Naive B cell (primary cell): ENCODE measurements at regions not wholly inside any gene's neighbourhood (a gene's known extent, or its start where the extent isn't known, plus 50 kb on each side); places are given as distances from the start of the nearest gene placed in this dataset.
"Not testable (repeated sequence)": the region's sequence is repeated elsewhere in the genome, so short reads cannot be mapped to it uniquely, and the experiment has no call there.

ENCODE experiments used
- ATAC-seq, 2 donors: fragments of 150-1000 bp; cut with Tn5 transposase; 2 replicates each; pipeline ENCODE4 v1.10.0; 2021; ENCODE audit warnings: low read depth in 2 of 2, mild to moderate bottlenecking in 2 of 2, moderate library complexity in 2 of 2
- DNase-seq: peaks from one replicate; pipeline ENCODE4 v3.0.0; 2022
- H3K27ac Mint-ChIP-seq, 6 donors: one replicate each; pipeline ENCODE4 v1.8.0; 2020 to 2022; ENCODE audit warnings: mild to moderate bottlenecking in 6 of 6, mixed read lengths in 6 of 6, moderate library complexity in 5 of 6, inconsistent platforms in 2 of 6
- H3K27me3 Mint-ChIP-seq, 3 donors: one replicate each; pipeline ENCODE4 v1.8.0; 2021 to 2022; ENCODE audit warnings: mixed read lengths in 3 of 3, mild to moderate bottlenecking in 1 of 3
- H3K36me3 Mint-ChIP-seq, 2 donors: one replicate each; pipeline ENCODE4 v1.8.0; 2020 to 2022; ENCODE audit warnings: mixed read lengths in 2 of 2, inconsistent platforms in 1 of 2, mild to moderate bottlenecking in 1 of 2
- H3K4me1 Mint-ChIP-seq, 3 donors: one replicate each; pipeline ENCODE4 v1.8.0; 2020 to 2022; ENCODE audit warnings: mixed read lengths in 3 of 3, inconsistent platforms in 1 of 3, mild to moderate bottlenecking in 1 of 3, moderate library complexity in 1 of 3
- H3K4me3 Mint-ChIP-seq, 8 donors: one replicate each; pipeline ENCODE4 v1.8.0; 2020 to 2022; ENCODE audit warnings: mild to moderate bottlenecking in 8 of 8, mixed read lengths in 8 of 8, moderate library complexity in 8 of 8, inconsistent platforms in 2 of 8
- H3K9me3 Mint-ChIP-seq, 7 donors: one replicate each; pipeline ENCODE4 v1.8.0; 2020 to 2022; ENCODE audit warnings: mixed read lengths in 7 of 7, mild to moderate bottlenecking in 5 of 7, inconsistent platforms in 2 of 7, moderate library complexity in 1 of 7

DNA sequence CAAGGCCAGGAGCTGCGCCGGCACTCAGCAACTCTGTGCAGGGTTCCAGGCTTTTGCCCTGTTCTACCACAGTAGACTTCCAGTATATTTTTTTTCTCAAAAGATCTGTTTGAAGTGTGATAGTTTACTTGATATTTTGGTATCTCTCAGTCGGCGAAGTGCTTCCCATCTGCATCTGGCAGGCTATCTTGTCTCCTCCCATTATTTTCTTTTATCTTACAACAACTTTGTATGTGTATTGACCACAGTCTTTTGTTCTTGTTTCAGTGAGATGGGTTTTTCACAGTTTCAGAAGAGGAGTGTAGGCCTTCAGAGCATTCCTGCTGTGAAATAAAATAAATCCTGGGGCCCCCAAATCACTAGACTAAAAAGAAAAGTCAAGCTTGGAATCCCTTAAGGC lies 292.9 kb downstream of the PTGER3 start:
- H3K36me3 Mint-ChIP-seq: no peaks in the 10 kb centered on the region
- no peaks in the 10 kb centered on the region for H3K27me3 Mint-ChIP-seq
- DNase-seq: no peak
- peaks cover 8 to 20% (median 15%) of the 10 kb centered on the region in 7 donors for H3K9me3 Mint-ChIP-seq
- H3K4me3 Mint-ChIP-seq: no peak overlapping the region
- H3K27ac Mint-ChIP-seq: no peak overlapping the region
- no peak for ATAC-seq
- no peaks in the 10 kb centered on the region for H3K4me1 Mint-ChIP-seq

DNA sequence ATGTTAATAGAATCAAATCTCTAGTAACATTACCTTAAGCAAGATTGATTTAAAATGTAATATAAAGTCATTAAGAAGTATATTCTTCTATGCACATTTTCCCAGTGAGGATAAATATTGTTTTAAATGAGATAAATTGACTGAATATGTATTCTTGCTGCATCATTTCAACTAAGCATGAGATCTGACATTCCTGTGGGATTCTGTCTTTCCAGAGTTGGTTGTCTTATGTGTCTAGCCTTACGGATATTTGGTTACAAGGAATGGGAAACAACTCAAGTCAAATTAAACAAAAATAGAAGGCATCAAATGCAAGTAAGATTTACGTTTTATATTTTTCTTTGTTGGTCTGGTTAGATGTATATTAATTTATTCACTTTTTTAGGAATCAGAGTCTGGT lies 287.5 kb downstream of the PTGER3 start:
- Mint-ChIP-seq H3K36me3 (no peaks in the 10 kb centered on the region), H3K4me1 (no peaks in the 10 kb centered on the region), H3K9me3 (peaks cover 0 to 8% (median under 1%) of the 10 kb centered on the region in 7 donors), H3K27ac (no peak overlapping the region), H3K4me3 (no peak overlapping the region), H3K27me3 (peaks cover 0 to 4% (median 0%) of the 10 kb centered on the region in 3 donors)
- ATAC-seq: no peak
- DNase-seq: no peak

DNA sequence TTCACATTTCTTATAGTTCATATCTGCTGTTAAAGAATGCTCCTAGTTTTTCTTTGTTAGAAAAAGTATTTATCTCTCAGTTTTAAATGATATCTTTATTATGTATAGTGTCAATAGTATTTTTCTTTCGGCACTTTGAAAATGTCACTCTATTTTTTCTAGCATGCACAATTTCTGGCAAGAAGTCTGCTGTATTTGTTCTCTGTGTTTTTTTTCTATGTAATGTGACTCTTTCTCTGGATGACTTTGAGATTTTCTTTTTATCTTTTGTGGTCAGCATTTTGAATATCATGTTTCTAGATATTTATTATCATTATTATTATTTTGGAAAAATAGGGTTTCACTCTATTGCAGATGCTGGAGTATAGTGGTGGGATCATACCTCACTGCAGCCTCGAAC lies 285.2 kb downstream of the PTGER3 start:
- DNase-seq (no peak), ATAC-seq (no peak)
- Mint-ChIP-seq H3K27me3 (peaks cover 0 to 4% (median 0%) of the 10 kb centered on the region in 3 donors), H3K36me3 (no peaks in the 10 kb centered on the region), H3K9me3 (peaks cover 0 to 8% (median 0%) of the 10 kb centered on the region in 7 donors), H3K4me3 (no peak overlapping the region), H3K4me1 (no peaks in the 10 kb centered on the region), H3K27ac (no peak overlapping the region)

DNA sequence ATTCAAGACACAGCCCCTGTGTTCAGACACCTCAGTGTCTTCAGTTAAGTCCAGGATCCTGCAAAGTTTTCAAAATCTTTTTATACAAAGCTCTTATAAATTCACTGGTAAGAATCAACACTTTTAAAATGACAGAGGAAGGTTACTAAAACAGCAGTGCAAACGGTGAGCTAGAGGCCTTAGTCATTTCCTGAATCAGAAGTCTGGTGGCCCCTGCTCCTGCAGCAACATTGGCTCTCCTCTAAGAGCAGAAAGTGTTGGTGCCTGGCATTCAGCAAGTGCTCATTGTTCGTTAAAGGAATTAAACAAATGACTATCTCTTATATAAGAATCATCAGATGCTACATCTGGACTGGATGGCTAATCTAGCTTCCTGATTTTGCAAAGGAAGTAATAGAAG lies 282.9 kb downstream of the PTGER3 start:
- ATAC-seq (no peak), DNase-seq (no peak)
- peaks cover 0 to 4% (median 0%) of the 10 kb centered on the region in 3 donors for H3K27me3 Mint-ChIP-seq
- peaks cover 0 to 6% (median 4%) of the 10 kb centered on the region in 7 donors for H3K9me3 Mint-ChIP-seq
- no peaks in the 10 kb centered on the region for H3K4me1 Mint-ChIP-seq
- no peaks in the 10 kb centered on the region for H3K36me3 Mint-ChIP-seq
- H3K4me3 Mint-ChIP-seq: no peak overlapping the region
- no peak overlapping the region for H3K27ac Mint-ChIP-seq

DNA sequence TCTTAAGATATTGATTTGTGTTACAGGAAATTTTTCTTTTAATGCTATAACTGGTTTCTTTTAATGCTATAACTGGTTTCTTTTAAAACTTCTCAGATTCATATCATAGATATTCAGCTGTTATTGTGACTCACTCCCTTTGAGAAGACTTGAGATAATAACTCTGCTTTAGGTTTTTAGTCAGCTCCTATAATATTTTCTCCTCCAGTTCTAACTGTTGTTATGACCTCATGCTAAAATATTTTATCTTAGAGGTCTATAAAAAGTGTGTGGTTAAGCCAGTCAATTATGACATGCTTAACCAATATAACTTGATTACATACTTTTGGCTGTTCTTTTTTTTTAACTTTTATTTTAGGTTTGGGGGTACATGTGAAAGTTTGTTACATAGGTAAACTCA lies 280.2 kb downstream of the PTGER3 start:
- ATAC-seq (no peak), DNase-seq (no peak)
- Mint-ChIP-seq H3K36me3 (peaks cover 0 to 10% of the 10 kb centered on the region in 2 donors), H3K9me3 (peaks cover 9 to 30% (median 16%) of the 10 kb centered on the region in 7 donors), H3K27ac (no peak overlapping the region), H3K4me3 (no peak overlapping the region), H3K27me3 (peaks cover 0 to 4% (median 0%) of the 10 kb centered on the region in 3 donors), H3K4me1 (no peaks in the 10 kb centered on the region)

DNA sequence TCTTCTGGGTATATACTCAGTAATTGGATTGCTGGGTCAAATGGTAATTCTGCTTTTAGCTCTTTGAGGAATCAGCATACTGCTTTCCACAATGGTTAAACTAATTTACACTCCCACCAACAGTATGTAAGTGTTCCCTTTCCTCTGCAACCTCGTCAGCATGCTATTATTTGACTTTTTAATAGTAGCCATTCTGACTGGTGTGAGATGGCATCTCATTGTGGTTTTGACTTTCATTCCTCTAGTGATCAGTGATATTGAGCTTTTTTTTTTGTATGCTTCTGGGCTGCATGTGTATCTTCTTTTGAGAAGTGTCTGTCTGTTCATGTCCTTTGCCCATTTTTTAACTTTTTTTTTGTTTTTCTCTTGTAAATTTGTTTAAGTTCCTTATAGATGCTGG lies 279.4 kb downstream of the PTGER3 start:
- no peaks in the 10 kb centered on the region for H3K4me1 Mint-ChIP-seq
- peaks cover 0 to under 1% (median 0%) of the 10 kb centered on the region in 3 donors for H3K27me3 Mint-ChIP-seq
- no peak for ATAC-seq
- no peak for DNase-seq
- no peak overlapping the region for H3K4me3 Mint-ChIP-seq
- H3K27ac Mint-ChIP-seq: no peak overlapping the region
- peaks cover 10 to 30% (median 17%) of the 10 kb centered on the region in 7 donors for H3K9me3 Mint-ChIP-seq
- peaks cover 0 to 15% of the 10 kb centered on the region in 2 donors for H3K36me3 Mint-ChIP-seq

DNA sequence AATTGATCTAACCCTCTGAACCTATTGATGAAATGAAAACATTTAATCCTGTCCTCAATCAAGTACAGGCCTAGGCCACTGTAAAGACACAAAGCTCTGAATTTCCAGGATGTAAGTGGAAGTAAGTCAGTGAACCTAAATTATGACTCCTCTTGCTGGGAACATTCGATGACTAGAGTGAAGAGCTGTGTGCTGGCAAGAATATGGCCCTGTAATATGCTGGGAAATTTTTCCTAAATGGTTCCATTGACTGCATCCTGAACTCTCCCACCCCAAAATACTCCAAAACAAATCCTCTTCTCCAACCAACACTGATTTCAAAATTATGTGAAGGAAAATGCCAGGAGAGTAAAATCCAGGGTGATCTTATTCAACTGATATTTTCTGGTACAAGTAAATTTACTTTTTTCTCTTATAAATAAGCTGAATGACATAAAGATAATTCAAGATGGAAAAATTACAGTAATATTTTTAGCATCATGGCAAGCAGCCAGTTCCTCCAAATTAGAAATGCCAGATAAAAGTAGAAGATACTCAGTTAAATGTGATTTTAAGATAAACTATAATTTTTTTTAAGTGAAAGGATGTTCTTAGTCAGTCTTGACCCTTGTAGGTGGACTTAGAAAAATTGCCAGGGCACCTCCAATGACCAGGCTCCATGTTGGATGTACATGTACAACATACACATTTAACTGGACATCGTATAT lies 269.4 kb downstream of the PTGER3 start:
- Mint-ChIP-seq H3K9me3 (peaks cover 0 to 6% (median 3%) of the 10 kb centered on the region in 7 donors), H3K27ac (no peak overlapping the region), H3K4me3 (no peak overlapping the region), H3K4me1 (no peaks in the 10 kb centered on the region), H3K27me3 (no peaks in the 10 kb centered on the region), H3K36me3 (no peaks in the 10 kb centered on the region)
- DNase-seq (no peak), ATAC-seq (no peak)

DNA sequence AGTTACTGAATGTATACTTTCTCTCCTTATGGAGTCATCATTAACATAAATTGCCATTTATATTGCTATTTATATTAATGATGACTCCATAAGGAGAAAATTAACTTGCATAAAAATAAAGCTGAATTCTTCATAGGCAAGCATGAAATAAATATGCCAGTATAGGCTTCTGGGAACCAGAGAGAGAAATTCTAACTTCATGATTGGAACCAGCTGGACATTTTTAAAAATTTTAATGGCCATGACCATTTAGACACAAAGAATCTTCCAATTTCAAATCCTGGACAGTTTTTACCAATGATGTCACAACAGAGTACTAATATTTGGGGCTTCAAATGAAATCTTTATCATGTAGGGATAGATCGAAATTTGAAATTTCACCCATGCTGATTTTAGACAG lies 268.7 kb downstream of the PTGER3 start:
- no peak overlapping the region for H3K4me3 Mint-ChIP-seq
- DNase-seq: no peak
- no peak overlapping the region for H3K27ac Mint-ChIP-seq
- no peaks in the 10 kb centered on the region for H3K36me3 Mint-ChIP-seq
- no peaks in the 10 kb centered on the region for H3K27me3 Mint-ChIP-seq
- ATAC-seq: no peak
- H3K9me3 Mint-ChIP-seq: peaks cover 0 to 6% (median 3%) of the 10 kb centered on the region in 7 donors
- H3K4me1 Mint-ChIP-seq: no peaks in the 10 kb centered on the region

DNA sequence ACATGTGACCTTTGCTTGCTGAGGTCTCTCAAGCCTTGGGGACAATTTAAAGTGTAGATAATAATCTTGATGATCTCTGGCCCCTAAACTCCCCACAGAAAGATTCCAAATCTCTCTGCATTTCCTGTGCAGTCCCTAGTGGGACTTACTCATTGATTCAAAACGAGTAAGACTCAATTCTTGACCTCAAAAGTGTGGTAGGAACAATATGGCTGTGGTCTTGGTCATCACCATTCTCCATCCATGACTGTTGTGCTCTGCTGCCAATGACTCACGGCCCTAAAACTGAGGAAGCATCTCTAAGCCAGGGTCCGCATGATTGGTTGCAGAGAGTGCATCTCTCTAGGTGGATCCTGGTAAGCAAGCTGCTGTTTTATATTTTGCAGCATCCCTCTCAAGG lies 268.0 kb downstream of the PTGER3 start:
- no peaks in the 10 kb centered on the region for H3K36me3 Mint-ChIP-seq
- peaks cover 0 to 6% (median 3%) of the 10 kb centered on the region in 7 donors for H3K9me3 Mint-ChIP-seq
- no peak overlapping the region for H3K27ac Mint-ChIP-seq
- no peaks in the 10 kb centered on the region for H3K4me1 Mint-ChIP-seq
- ATAC-seq (no peak), DNase-seq (no peak)
- H3K4me3 Mint-ChIP-seq: no peak overlapping the region
- H3K27me3 Mint-ChIP-seq: no peaks in the 10 kb centered on the region

DNA sequence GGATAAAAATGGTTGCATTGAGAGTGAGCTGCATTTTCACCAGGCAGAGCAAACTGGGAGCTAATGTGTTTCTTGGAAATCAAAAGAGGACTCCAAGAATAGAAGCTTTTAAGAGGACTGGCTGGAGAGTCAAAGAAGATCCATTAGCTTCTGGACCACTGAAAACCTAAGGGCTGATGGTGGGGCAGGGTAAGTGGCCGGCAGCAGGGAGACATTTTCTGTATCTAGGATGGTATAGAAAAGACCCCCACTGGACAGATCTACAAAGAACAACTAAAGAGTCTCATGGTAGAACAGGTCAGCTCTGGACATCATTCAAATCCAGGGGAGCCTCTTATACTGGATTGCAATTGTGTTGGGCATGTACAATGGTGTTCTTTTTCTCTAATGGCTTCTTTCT lies 262.3 kb downstream of the PTGER3 start:
- DNase-seq (no peak), ATAC-seq (no peak)
- H3K27ac Mint-ChIP-seq: no peak overlapping the region
- no peak overlapping the region for H3K4me3 Mint-ChIP-seq
- no peaks in the 10 kb centered on the region for H3K27me3 Mint-ChIP-seq
- peaks cover 0 to 5% (median 0%) of the 10 kb centered on the region in 7 donors for H3K9me3 Mint-ChIP-seq
- H3K4me1 Mint-ChIP-seq: no peaks in the 10 kb centered on the region
- no peaks in the 10 kb centered on the region for H3K36me3 Mint-ChIP-seq

DNA sequence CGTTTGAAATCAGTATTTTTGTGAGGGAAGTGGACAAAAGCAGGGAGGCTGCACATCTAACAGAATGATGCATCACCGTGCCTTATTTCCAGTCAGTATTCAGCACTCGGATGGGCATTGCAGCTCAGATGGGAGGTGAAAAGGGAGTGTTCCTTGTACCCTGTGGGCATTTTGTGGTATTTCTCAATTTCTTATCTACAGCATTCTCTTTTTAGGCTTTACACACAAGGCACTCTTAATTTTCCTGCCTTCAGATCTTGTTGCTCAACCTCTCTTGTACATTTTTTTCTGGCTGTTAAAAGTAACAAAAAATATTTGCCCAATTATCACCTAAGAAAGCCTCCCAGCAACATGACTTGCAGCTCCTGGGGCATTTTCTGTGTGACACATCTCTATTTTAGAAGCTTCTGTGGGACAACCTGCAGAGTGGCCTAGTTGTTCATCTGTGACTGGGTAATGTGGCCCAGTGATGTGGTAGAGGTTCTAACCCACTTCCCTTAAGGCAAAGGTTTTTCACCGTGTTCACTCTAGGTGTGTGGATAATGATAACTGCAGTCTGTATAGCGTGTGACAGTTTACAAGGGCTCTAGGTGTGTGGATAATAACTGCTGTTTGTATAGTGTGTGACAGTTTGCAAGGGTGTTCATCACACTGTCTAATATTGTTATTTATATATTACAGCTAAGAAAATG lies 257.2 kb downstream of the PTGER3 start:
- ATAC-seq (no peak), DNase-seq (no peak)
- Mint-ChIP-seq H3K36me3 (no peaks in the 10 kb centered on the region), H3K27me3 (no peaks in the 10 kb centered on the region), H3K4me1 (no peaks in the 10 kb centered on the region), H3K9me3 (peaks cover 0 to 2% (median 0%) of the 10 kb centered on the region in 7 donors), H3K4me3 (peak overlapping the region in 1 of 8 donors; percentile 7), H3K27ac (no peak overlapping the region)

DNA sequence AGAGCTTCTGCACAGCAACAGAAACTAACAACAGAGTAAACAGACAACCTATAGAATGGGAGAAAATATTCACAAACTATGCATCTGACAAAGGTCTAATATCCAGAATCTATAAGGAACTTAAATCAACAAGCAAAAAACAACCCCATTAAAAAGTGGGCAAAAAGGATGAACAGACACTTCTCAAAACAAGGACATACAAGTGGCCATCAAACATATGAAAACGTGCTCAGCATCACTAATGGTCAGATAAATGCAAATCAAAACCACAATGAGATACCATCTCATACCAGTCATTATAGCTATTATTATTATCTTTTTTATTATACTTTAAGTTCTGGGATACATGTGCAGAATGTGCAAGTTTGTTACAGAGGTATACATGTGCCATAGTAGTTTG lies 252.6 kb downstream of the PTGER3 start:
- DNase-seq, H3K27me3 Mint-ChIP-seq, ATAC-seq, H3K4me1 Mint-ChIP-seq, H3K4me3 Mint-ChIP-seq, H3K36me3 Mint-ChIP-seq: not testable (repeated sequence)
- Mint-ChIP-seq H3K27ac (peak overlapping the region in 1 of 6 donors; percentile 16), H3K9me3 (peaks cover 0 to 27% (median 8%) of the 10 kb centered on the region in 7 donors)

DNA sequence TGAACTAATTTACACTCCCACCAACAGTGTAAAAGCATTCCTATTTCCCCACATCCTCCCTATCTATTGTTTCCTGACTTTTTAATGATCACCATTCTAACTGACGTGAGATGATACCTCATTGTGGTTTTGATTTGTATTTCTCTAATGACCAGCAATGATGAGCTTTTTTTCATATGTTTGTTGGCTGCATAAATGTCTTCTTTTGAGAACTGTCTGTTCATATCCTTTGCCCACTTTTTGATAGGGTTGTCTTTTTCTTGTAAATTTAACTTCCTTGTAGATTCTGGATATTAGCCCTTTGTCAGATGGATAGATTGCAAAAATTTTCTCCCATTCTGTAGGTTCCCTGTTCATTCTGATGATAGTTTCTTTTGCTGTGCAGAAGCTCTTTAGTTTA lies 251.3 kb downstream of the PTGER3 start:
- ATAC-seq, H3K4me1 Mint-ChIP-seq, H3K4me3 Mint-ChIP-seq, H3K36me3 Mint-ChIP-seq, H3K27ac Mint-ChIP-seq, DNase-seq, H3K27me3 Mint-ChIP-seq: not testable (repeated sequence)
- H3K9me3 Mint-ChIP-seq: peaks cover 2 to 27% (median 8%) of the 10 kb centered on the region in 7 donors

DNA sequence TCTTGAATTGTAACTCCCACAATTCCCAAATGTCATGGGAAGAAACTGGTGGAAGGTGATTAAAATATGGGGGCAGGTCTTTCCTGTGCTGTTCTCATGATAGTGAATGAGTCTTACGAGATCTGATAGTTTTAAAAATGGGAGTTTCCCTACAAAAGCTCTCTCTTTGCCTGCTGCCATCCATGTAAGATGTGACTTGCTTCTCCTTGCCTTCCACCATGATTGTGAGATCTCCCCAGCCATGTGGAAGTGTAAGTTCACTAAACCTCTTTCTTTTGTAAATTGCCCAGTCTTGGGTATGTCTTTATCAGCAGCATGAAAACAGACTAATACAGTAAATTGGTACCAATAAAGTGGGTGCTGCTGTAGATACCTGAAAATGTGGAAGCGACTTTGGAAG lies 245.0 kb downstream of the PTGER3 start:
- not testable (repeated sequence) for H3K36me3 Mint-ChIP-seq, H3K27ac Mint-ChIP-seq, H3K4me3 Mint-ChIP-seq, DNase-seq, H3K4me1 Mint-ChIP-seq, ATAC-seq, H3K27me3 Mint-ChIP-seq
- H3K9me3 Mint-ChIP-seq: peaks cover 2 to 31% (median 7%) of the 10 kb centered on the region in 7 donors
